A549 (cell line): ENCODE measurements at regions not wholly inside any gene's neighbourhood (a gene's known extent, or its start where the extent isn't known, plus 50 kb on each side); places are given as distances from the start of the nearest gene placed in this dataset.

Experiments
- ATAC-seq, 2 experiments: fragments of 200-7000 bp in 1 of 2; fragments of >200 bp in 1 of 2; cut with Nextera tagmentation in 1 of 2; cut with Tn5 transposase in 1 of 2; 3 replicates each; pipeline versions ENCODE4 v1.8.0 to v1.9.1; 2018 to 2020; ENCODE audit warnings: mild to moderate bottlenecking in 1 of 2, moderate library complexity in 1 of 2
- CTCF ChIA-PET: fragments of 300-600 bp; sonication (Branson Sonifier 250); formaldehyde crosslinking; extraction: SDS; loops from one replicate; lab custom pipeline; 2021; ENCODE audit warnings: antibody characterized with exemption, inconsistent platforms; lab: Yijun Ruan, JAX
- POLR2A ChIA-PET: fragments of 350-600 bp; formaldehyde crosslinking; extraction: SDS; loops from one replicate; lab custom pipeline; 2021; ENCODE audit warnings: antibody characterized with exemption, inconsistent platforms; lab: Yijun Ruan, JAX
- DNase-seq, 2 experiments: peaks; one replicate each; pipeline versions ENCODE4 v3.0.0 to v3.0.0-alpha.2; 2011 to 2016; ENCODE audit warnings: low read depth in 1 of 2, low spot score in 1 of 2
- FAIRE-seq: peaks from 2 replicates; lab custom pipeline; 2011; peaks lifted over from hg19 to GRCh38; lab: Jason Lieb, UNC
- H3K27ac ChIP-seq, 2 experiments: fragments of >200 bp; sonication (Bioruptor Twin); formaldehyde crosslinking; 3 replicates each; pipeline ENCODE4 v1.5.1; 2016 to 2017
- H3K4me1 ChIP-seq: fragments of >200 bp; sonication (Bioruptor Twin); formaldehyde crosslinking; 3 replicates; pipeline ENCODE4 v1.6.1; 2016
- H3K4me2 ChIP-seq: fragments of >200 bp; sonication (Bioruptor Twin); formaldehyde crosslinking; 3 replicates; pipeline ENCODE4 v1.6.1; 2016
- H3K4me3 ChIP-seq: fragments of >200 bp; sonication (Bioruptor Twin); formaldehyde crosslinking; 3 replicates; pipeline ENCODE4 v1.5.1; 2016
- H3K9me3 ChIP-seq: fragments of >200 bp; sonication (Bioruptor Twin); formaldehyde crosslinking; 3 replicates; pipeline ENCODE4 v1.6.1; 2016
- BHLHE40 ChIP-seq: IDR thresholded peaks from 2 replicates; pipeline ENCODE4 v1.6.1; 2012; ENCODE audit warnings: low read depth, low read length, inconsistent platforms
- CBX2 ChIP-seq: fragments of 200-600 bp; sonication (generic); IDR thresholded peaks from 2 replicates; pipeline ENCODE4 v1.6.1; 2016; ENCODE audit warnings: low read depth, mild to moderate bottlenecking, borderline replicate concordance
- CHD2 ChIP-seq: fragments of 150-350 bp; IDR thresholded peaks from 2 replicates; pipeline ENCODE4 v1.6.1; 2014; ENCODE audit warnings: low read length; ENCODE audit not compliant: partially characterized antibody
- CTCF ChIP-seq: fragments of >200 bp; sonication (Bioruptor Twin); formaldehyde crosslinking; IDR thresholded peaks from 3 replicates; pipeline ENCODE4 v1.5.1; 2016
- ELK1 ChIP-seq: fragments of 150-350 bp; IDR thresholded peaks from 2 replicates; pipeline ENCODE4 v1.6.1; 2014; ENCODE audit warnings: low read depth, mild to moderate bottlenecking, low read length
- EP300 ChIP-seq, 2 experiments: fragments of >200 bp; sonication (Bioruptor Twin); formaldehyde crosslinking; IDR thresholded peaks; 2 replicates in 1 of 2; 3 replicates in 1 of 2; pipeline ENCODE4 v1.6.1; 2016 to 2017
- GATA3 ChIP-seq: IDR thresholded peaks from 2 replicates; pipeline ENCODE4 v1.6.1; 2012; ENCODE audit warnings: borderline replicate concordance
- HES2 ChIP-seq: fragments of >200 bp; sonication (Bioruptor Twin); formaldehyde crosslinking; IDR thresholded peaks from 2 replicates; pipeline ENCODE4 v1.6.1; 2016
- HOXB13 ChIP-seq: fragments of 250-450 bp; sonication (Bioruptor Pico); IDR thresholded peaks from 2 replicates; pipeline ENCODE4 v1.5.0; 2020; ENCODE audit warnings: low read depth, mild to moderate bottlenecking, moderate library complexity
- HOXB5 ChIP-seq: fragments of 250-450 bp; sonication (Bioruptor Pico); IDR thresholded peaks from 2 replicates; pipeline ENCODE4 v1.5.0; 2020; ENCODE audit warnings: mild to moderate bottlenecking, moderate library complexity
- JUNB ChIP-seq: fragments of >200 bp; sonication (Bioruptor Twin); formaldehyde crosslinking; IDR thresholded peaks from 2 replicates; pipeline ENCODE4 v1.6.1; 2016
- MAX ChIP-seq: IDR thresholded peaks from 2 replicates; pipeline ENCODE4 v1.6.1; 2012
- NFE2L2 ChIP-seq: fragments of 150-350 bp; conservative IDR thresholded peaks from 2 replicates; pipeline ENCODE4 v1.6.1; 2014; ENCODE audit warnings: low read length
- POLR2A ChIP-seq: IDR thresholded peaks from 2 replicates; pipeline ENCODE4 v1.6.1; 2012; ENCODE audit warnings: mild to moderate bottlenecking, low read length
- SREBF2 ChIP-seq: fragments of 450-650 bp; IDR thresholded peaks from 2 replicates; pipeline ENCODE4 v1.6.1; 2014; ENCODE audit warnings: mild to moderate bottlenecking, moderate library complexity
- USF2 ChIP-seq: fragments of 450-650 bp; IDR thresholded peaks from 2 replicates; pipeline ENCODE4 v1.6.1; 2014; ENCODE audit warnings: antibody characterized with exemption
- ZNF302 ChIP-seq: fragments of 250-450 bp; sonication (Bioruptor Pico); IDR thresholded peaks from 2 replicates; pipeline ENCODE4 v1.9.0; 2021; ENCODE audit warnings: inconsistent platforms, mild to moderate bottlenecking, moderate library complexity
- WGBS: methylation state at CpG from one replicate; pipeline ENCODE4 v1.1.6; 2017; ENCODE audit errors: missing lambda C conversion rate; 5-methylcytosine and 5-hydroxymethylcytosine counted together

- ChIA-PET CTCF (interaction anchor here (0.9 kb wide), 1 partner anchor 599 kb away, joined by 3 read pairs; no protein-coding TSS in a partner anchor), POLR2A (no interaction called here)
- H3K4me2 ChIP-seq = no peak overlapping the region
- no peak for TF ChIP-seq POLR2A
- no peak for TF ChIP-seq HES2
- TF ChIP-seq NFE2L2 = no peak
- no peak for TF ChIP-seq CBX2
- no peak for TF ChIP-seq CTCF
- TF ChIP-seq SREBF2 = no peak
- TF ChIP-seq JUNB = no peak
- TF ChIP-seq HOXB13 (CRISPR knock-in tag) = no peak
- TF ChIP-seq EP300 (IDR thresholded peaks at IDR 0.05) = no peak
- TF ChIP-seq ELK1 = no peak
- no peak for TF ChIP-seq GATA3
- no peak for TF ChIP-seq BHLHE40
- TF ChIP-seq HOXB5 = no peak
- no peak for TF ChIP-seq CHD2
- ATAC-seq = no peak
- H3K4me3 ChIP-seq = no peak overlapping the region
- no peak for DNase-seq
- H3K4me1 ChIP-seq = no peaks in the 10 kb centered on the region
- H3K27ac ChIP-seq = no peak overlapping the region
- no peak for FAIRE-seq
- H3K9me3 ChIP-seq = no peaks in the 10 kb centered on the region
- 70% methylated on average over 4 of the region's 4 CpGs for WGBS
Observed at GRCh38 chr10:78903341-78903940, 165.3 kb upstream of the ZMIZ1 start.

GRCh38 chr10:78904196-78904595 is 164.6 kb upstream of the ZMIZ1 start:
- POLR2A ChIA-PET = no interaction called here
- no peak for FAIRE-seq
- no peak overlapping the region for H3K4me3 ChIP-seq
- no peak for ATAC-seq
- no peak for TF ChIP-seq MAX
- no peak for TF ChIP-seq USF2
- TF ChIP-seq CTCF = no peak
- no peak for TF ChIP-seq HES2
- no peak for TF ChIP-seq ZNF302 (CRISPR knock-in tag)
- no peak for TF ChIP-seq CBX2
- TF ChIP-seq, all 56 proteins: peak for 0
- H3K4me2 ChIP-seq = no peak overlapping the region
- H3K9me3 ChIP-seq = no peaks in the 10 kb centered on the region
- DNase-seq = no peak
- H3K4me1 ChIP-seq = no peaks in the 10 kb centered on the region
- 78% methylated on average over 5 of the region's 5 CpGs for WGBS
- H3K27ac ChIP-seq = no peak overlapping the region
- CTCF ChIA-PET = interaction anchor here (0.9 kb wide), 1 partner anchor 600 kb away, joined by 3 read pairs; no protein-coding TSS in a partner anchor
